C4-2B (cell line): ENCODE measurements at regions not wholly inside any gene's neighbourhood (a gene's known extent, or its start where the extent isn't known, plus 50 kb on each side); places are given as distances from the start of the nearest gene placed in this dataset.

ENCODE experiments used
- ZFX ChIP-seq: fragments of 450-650 bp; IDR thresholded peaks from 2 replicates; pipeline ENCODE4 v1.6.1; 2017
- TF ChIP-seq, protein P1 (sequence below): fragments of 450-650 bp; conservative IDR thresholded peaks from 2 replicates; pipeline ENCODE4 v1.5.1; 2017; ENCODE audit warnings: mild to moderate bottlenecking

DNA sequence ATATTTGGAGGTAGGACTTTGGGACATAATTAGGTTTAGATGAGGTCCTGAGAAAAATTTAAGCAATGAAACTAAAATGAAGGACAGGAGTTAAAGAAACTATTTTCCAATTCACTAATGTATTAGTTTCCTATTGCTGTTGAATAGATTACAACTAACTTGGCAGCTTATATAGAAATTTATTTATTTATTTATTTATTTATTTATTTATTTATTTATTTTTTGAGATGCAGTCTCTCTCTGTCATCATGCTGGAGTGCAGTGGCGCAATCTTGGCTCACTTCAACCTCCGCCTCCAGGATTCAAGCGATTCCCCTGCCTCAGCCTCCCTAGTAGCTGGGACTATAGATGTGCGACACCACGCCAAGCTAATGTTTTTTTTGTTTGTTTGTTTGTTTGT, 182.4 kb upstream of the ADCY2 start:
- TF ChIP-seq, protein P1, sequence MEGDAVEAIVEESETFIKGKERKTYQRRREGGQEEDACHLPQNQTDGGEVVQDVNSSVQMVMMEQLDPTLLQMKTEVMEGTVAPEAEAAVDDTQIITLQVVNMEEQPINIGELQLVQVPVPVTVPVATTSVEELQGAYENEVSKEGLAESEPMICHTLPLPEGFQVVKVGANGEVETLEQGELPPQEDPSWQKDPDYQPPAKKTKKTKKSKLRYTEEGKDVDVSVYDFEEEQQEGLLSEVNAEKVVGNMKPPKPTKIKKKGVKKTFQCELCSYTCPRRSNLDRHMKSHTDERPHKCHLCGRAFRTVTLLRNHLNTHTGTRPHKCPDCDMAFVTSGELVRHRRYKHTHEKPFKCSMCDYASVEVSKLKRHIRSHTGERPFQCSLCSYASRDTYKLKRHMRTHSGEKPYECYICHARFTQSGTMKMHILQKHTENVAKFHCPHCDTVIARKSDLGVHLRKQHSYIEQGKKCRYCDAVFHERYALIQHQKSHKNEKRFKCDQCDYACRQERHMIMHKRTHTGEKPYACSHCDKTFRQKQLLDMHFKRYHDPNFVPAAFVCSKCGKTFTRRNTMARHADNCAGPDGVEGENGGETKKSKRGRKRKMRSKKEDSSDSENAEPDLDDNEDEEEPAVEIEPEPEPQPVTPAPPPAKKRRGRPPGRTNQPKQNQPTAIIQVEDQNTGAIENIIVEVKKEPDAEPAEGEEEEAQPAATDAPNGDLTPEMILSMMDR = no peak
- no peak for TF ChIP-seq ZFX
